ENCODE measurements at regions not wholly inside any gene's neighbourhood (a gene's known extent, or its start where the extent isn't known, plus 50 kb on each side); places are given as distances from the start of the nearest gene placed in this dataset.

DNA sequence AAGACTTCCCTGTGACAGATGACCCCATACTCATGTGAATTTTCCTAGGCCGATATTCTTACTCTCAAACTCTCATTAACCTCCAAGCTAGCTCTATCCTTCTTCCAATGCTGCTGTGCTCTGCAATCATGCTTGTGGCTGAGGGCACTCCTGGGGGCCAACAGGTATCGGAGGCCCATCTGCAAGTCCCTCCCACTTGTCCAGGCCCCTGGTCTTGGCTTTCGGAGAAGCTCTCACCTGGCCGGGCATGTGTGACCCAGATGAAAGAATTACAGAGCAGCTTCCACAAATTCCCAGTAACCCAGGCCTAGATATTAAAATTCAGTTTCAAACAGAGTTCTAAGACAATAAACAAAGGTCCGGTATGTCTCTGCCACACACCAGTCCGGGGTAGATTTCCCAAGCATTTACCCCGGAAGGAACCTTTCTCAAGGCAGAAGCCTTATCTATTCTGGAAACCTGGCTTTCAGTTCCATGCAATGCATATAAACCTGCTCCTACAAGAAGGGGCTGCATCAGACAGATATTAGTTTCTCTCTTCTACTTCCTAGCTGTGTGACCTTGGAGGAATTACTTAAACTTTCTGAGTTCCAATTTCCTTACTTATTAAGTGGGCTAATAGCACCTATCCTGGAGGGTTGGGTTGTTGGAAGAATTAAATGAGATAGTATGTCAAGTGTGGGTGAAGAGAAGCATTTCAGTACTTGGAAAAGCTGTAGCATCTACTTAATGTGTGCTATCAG lies 270.8 kb downstream of the PTTG2 start:
- DNase-seq = no peak

DNA sequence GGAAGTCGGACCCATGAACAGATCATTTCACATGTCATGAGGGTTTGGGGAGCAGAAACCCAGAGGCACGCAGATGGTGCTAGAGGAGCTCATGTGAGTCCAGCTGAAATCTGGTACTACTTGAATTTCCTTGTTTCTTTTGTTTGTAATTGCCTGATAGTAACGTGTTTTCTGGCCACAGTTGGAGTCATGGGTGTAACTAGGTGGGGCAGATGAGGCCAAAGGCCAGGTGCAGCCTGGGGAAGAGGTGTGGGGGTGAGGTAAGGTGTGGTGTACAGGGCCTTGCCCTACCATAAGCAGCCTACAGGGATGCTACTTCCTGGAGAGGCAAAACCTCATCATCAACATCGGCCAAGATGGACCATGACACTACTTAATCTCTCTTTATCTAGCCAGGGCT lies 271.4 kb downstream of the PTTG2 start:
- DNase-seq = no peak

DNA sequence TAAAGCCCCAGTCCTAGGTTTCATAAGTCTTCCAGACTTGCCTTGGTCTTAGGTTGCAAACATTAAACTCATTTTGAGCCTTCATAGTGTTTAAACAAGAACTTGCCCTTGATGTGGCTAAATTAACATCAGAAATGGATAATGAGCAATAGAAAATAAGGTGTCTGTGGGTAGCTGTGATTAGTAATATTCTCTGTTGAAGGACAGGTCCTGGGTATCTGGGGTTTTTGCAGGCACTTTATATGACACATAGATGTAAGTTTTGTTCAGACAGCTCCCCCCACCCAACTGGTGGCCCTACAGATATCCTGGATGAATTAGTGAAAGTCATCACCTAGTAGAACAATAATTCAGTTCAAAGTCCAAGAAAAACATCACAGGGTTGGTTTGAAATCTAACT lies 272.5 kb downstream of the PTTG2 start:
- no peak for DNase-seq

DNA sequence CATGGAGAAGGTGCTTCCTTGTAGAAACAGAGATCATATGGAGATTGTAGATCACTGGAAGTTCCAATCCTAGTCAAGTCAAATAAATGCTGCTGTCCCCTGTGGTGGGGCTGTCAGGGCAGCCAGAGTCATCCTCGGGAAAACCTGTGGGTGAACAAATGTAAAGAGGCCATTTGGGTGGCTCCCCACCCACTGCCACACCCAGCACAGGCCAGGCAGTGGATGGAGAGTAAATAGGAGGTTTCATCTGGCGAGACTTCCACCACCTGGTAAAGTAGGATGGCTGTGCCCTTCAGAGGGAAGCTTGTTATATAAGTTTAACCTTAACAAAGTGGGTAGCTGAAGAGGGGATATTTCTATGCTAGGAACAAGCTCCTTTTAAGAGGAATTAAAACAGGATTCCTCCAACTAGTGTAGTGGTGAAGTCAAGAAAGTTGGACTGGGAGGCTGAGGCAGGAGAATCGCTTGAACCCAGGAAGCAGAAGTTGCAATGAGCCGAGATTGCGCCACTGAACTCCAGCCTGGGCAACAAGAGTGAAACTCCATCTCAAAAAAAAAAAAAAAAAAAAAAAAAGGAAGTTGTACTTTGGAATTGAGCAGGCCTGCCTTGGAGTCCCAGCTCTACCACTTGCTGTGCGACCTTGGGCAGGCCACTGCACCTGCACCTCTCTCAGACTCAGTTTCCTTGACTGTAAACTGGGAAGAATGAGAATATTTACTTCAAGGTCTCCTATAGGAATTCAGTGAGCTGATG lies 273.7 kb downstream of the PTTG2 start:
- DNase-seq = no peak

DNA sequence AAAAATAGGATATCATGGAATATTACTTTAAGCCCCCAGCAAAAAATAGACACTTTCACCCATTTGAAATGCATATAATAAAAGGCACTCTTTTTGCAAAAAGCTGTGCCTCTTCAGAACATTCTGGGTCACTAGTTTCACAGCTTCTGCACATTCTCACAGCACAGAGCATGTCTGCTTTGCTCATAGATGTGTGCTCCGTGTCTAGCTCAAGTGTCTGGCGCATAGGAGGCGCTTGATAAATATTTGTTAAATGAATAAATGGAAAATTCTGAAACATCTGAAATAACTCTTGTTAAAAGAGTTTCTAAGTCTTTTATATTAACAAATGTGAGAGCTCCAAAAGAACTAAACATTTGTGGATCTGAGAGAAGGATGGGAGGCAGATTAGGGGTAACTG lies 275.2 kb downstream of the PTTG2 start:
- no peak for DNase-seq

DNA sequence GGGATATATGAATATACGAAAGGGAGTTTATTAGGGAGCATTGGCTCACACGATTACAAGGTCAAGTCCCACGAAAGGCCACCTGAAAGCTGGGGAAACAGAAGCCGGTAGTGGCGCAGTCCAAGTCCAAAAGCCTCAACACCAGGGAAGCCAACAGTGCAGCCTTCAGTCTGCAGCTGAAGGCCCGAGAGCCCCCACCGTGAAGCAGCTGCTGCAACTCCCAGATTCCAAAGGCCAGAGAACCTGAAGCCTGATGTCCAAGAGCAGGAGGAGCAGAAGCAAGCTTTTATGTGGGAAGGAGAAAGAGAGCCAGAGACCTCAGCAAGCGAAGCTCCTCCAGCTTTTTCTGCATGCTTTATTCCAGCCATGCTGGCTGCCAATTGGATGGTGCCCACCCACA lies 275.8 kb downstream of the PTTG2 start:
- no peak for DNase-seq

DNA sequence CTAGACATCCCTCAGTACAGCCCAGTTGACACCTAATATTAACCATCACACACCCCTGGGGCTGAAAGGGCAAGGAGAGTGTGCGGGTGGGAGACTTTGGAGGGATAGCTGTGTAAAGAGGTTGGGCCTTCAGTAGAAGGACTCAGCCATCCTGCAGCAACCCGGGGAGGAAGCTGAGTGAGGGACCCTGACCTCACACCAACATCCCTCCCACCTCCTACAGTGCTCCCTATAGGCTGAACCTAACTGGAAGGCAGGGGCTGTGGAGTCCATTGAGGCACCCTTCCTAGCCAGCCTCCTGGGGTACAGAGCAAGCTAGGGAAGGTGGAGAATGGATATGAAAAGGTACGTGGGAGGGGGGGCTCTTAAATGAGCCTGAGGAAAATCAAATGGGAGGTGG lies 276.3 kb downstream of the PTTG2 start:
- no peak for DNase-seq

DNA sequence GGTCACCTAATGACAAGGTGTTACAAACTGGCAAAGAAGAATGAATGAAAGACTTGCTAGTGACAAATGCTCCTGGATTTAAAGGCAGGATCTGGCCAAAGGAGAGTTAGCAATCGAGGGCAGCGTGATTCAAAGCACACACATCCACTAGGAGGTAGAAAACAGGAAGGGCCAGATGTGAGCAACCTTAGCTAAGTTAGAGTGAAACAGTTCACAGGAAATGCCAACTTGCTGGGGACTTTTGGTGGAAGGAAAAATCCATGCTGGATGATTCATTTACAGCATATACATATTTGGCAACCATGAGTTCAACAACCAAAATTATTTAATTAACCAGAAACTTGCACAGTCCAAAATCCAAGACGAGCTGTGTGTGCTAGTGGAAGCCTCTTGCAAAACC lies 276.9 kb downstream of the PTTG2 start:
- no peak for DNase-seq

DNA sequence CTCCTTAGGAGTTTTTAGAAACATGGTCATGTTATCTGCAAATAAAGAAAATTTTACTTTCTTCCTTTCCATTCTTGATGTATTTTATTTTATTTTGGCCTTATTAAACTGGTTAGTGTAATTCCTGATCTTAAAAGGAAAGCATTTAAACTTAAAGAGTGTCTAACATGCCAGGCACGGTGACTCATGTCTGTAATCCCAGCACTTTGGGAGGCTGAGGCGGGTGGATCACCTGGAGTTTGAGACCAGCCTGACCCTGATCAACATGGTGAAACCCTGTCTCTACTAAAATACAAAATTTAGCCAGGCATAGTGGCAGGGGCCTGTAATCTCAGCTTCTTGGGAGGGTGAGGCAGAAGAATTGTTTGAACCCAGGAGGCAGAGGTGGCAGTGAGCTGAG lies 281.3 kb downstream of the PTTG2 start:
- no peak for DNase-seq

DNA sequence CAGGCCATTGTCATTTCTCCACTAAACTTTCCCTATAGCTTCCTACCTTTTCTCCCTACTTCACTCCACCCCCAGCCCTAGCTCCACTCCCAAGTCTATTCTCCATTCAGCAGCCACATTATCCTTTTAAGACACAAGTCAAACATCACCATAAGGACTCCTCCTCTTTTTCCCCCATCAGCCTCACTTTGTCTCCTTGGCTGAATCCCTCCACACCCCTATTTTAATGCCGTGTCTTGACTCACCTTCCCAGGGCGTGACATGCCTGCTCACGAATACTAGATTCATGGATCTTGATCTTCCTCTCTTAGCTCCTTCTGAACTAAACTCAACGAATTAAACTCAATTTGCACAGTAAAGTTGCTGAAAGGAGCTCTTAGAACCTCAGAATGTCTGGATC lies 281.9 kb downstream of the PTTG2 start:
- DNase-seq = no peak

DNA sequence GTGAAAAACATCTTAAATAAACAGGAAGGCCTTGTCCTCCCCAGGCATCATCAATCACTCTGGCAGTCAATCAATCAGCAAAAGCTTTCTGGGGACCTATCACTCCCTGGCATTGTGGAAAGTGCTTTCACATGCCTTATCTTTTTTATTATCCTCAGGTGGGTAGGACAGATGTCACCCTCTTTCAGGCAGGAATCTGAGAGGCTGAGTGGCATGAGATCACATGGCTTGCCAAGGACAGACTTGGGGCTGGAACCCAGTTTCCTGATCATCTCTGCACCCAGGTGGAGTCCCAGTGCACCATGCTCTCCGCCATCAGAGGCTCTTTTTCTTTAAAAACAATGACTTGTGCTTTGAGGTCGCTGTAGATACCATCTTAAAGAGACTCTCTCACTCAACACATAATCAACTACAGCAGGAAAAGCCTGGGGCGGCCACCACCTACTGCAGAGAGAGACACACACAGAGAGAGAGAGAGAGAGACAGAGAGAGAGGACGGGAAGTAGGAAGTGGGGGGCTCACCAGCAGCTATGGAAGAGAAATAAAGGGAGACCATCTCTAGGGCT lies 282.7 kb downstream of the PTTG2 start:
- DNase-seq = peak; percentile 7

DNA sequence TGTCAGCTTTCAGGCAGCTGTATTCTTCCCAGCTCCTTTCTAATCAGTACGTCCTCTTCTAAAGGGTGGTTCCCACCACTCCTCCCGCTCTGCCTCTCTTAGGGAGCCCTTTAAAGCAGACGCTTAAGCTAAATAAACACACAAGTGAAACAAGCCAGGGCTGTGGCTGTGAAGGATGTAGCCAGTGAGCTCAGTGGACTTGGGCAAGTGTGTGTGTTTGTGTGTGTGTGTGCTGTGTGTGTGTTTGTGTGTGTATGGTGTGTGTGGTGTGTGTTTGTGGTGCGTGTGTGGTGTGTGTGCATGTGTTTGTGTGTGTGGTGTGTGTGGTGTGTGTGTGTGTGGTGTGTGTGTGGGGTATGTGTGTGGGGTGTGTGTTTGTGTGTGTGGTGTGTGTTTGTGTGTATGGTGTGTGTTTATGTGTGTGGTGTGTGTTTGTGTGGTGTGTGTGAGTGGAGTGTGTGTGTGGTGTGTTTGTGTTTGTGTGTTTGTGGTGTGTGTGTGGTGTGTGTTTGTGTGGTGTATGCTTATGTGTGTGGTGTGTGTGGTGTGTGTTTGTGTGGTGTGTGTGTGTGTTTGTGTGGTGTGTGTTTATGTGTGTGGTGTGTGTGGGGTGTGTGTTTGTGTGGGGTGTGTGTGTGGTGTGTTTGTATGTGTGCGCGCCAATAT lies 283.3 kb downstream of the PTTG2 start:
- no peak for DNase-seq

DNA sequence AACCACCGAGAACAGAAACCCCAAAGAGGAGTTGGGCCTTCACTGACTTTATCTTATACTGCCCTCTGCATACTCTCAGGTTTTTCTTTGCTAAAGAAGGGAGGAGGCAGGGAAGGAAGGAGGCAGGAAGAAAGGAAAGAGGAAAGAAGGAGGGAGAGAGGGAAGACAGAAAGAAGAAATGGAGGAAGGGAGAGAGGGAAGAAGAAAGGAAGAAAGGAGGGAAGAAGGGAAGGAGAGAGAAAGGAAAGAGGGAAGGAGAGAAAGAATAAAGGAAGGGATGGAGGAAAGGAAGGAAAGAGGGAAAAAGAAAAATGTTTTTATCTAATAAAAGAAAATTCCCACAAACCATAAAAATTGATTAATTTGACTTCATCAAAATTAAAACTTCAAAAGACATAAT lies 294.6 kb downstream of the PTTG2 start:
- no peak for DNase-seq

DNA sequence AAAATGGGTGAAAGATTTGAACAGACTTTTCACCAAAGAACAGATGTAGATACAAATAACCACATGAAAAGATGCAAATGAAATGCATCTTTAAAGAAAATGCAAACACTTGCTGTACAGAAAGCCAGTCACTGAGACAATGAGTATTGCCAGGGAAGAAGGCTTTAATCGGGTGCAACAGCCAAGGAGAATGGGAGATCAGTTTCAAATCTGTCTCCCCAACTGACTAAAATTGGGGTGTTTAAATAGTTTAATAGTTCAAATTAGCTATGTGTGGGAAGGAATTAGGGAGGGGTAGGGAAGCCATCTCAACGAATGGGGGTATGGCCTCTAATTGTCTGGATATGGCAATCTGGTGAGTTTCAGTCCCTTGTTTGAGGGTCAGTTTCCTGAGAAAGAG lies 295.4 kb downstream of the PTTG2 start:
- no peak for DNase-seq

DNA sequence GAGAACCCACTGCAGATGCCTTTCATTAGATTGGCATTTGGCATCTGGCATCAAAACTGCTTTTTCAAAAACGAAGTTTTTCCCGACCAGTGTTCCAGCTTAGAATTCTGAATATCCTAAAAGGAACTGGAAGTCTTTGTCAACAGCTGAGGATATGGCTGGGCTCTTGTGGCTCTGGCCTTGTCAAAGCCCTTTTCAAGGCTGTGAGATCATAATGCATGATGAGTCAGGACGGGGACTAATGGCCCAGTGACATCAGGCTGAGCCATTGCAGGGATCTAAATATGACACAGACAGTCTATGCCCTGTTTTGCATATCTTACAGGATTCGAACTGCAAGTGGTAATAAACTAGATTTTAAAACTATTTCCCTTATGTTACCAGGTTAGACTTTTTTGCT lies 306.4 kb downstream of the PTTG2 start:
- DNase-seq = peak; percentile 42

DNA sequence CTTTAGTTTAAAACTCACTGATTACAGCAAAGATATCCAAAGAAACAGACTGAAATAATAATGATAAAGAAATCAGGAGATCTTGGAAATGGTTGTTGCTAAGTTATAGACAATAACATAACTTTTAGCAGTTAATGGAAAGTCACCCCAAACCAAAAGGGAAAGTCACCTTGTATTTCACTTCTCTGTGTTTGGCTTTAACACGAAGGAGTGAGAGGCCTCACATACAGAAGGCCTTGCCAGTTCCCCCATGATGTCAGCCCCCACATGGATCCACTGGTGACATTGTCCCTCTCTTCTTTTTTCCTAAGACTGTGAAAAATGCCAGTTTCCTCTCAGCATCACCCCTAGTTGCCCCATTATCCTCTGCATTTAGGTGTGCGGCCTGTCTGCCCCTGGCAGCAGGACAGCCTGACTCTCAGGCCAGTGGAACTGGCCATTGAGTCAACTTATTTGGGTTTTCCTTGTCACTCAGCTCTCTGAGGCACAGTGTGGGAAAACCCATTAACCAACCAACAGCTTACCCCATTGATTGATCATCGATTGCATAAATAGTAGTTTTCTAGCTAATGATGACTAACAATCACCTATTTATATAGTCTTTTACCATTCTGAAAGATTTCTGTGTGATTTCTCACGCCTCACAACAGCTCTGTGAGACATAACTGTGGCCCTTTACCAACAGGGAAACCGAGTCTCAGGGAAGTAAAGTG lies 308.1 kb downstream of the PTTG2 start:
- DNase-seq = no peak

DNA sequence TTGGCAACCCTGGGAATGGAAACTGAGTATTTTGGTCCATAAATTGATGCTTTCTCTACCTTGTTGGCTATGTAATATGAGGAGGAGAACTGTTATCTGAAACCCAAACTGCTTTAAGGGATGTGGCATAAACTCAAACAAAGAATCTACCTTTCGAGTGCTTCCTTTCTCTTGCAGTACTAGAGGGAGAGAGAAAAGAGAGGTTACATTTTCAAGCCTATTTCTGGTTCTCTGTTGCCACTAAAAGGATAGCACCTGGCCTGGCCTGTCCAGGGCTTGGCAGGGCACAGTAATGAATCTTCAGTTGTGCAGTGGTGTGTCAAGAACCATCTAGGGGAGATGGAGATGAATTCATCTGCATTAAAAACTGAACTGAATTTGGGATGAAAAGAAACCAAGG lies 308.6 kb downstream of the PTTG2 start:
- DNase-seq = no peak

DNA sequence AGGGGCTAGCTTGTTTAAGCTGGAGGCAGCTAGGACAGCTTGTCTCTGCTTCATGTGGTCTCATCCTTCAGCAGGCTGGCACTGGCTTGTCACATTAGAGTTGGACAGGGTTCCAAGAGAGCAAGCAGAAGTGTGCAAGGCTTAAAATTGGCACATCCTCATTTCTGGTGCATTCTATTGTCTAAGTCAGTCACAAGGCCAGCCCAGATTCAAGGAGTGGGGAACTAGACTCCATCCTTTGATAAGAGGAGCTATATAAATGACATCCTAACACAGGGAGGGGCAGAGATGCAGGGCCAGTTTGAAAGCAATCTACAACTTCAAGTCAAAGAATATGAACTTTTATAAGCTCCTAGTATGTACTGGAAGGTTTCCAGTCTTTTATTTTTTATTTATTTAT lies 313.2 kb downstream of the PTTG2 start:
- no peak for DNase-seq

DNA sequence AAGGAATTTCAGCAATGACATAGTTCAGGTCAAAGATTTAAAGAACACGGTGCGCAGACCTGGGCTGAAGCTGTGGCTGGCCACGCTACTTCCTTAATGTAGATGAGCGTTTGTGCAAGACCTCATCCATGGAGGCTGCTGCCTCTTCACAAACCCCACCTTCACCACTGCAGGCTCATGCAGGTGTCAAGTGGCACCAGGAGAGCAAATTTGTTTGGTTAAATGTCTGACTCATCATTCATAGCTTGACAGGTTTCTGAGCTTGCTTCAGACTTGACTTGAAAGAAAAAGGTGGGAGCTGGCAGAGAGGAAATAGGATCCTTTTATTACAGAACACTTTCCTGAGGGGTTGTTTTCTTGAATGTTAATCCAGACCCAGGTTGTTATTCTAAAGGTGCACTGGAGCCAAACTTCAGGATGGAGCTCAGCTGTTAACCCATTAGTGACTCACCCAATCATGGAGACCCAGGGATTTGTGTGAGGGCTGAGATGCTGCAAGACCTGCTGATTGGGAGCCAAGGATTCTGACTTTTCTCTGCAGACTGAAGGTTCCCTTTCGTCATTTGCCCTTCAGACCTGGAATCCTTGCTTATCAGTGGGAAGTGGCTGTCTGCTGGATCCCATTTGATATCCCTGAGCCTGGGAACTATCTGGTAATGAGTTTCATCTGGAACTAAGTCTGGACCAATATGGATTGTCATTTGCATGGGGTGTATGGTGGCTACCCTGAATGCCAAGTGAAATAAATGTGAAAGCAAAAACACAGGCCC lies 315.3 kb downstream of the PTTG2 start:
- no peak for DNase-seq

DNA sequence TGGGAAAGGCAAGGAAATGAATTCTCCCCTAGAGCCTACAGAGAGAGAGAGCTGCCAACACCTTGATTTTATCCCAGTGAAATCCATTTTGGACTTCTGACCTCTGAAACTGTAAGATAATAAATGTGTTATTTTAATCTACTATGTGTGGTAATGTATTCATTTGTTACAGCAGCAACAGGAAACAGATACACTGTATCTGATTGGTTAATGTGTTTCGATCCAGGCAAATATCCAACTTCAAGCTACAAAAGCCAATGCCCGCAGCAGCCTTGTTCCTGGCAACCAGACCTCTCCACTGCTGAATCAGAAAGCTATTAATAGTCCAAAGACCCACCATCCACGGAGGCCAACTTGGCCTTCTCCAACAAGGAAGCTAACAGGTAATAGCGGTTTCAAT lies 318.1 kb downstream of the PTTG2 start:
- DNase-seq = no peak

DNA sequence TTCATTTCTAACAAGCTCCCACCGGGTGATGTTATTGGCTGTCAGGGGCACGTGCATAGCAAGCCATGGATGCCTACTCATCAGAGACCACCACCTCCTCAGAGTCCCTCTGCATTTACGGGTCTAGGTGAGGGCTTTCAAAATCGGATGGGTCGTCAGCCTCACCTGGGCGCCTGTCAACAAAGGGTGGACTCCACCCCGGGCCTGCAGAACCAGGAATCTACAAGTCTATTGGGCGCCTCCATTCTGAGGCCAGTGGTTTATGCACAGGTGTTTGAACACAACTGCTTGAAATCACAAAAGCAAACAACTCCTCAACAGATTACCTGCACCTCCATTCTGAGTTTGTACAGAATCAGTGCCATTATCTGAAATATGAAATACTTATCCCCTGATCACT lies 318.9 kb downstream of the PTTG2 start:
- no peak for DNase-seq

DNA sequence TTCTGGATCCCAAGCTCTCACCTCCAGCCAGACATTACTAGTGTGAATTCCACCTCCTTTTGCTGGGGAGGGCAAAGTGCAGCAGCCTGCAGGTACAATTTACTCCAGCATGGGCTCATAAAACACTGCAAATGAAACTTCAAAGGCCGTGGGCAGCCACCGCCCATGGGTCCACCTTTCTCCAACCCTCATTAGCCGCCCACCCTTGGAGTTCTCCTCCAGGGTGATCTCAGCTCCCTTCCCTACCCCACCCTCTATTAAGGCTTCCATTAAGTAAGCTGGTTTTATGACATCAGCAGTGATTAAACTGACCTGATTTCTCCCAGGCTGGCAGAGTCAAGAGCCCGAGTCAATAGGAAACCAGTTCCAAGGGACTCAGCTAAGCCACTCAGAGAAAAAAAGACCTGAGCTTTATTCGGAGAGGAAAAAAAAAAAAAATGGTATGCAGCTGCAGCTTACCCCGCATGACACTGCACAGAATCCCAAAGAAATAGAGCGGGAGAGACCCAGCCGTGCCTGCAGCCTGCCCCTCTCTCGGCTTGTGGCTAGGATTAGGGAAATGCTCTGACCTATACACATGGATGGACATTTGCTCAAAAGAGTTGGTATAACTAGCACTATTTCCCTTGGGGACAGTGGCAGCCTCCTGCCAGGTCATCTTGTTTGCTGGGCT lies 319.6 kb downstream of the PTTG2 start:
- DNase-seq = no peak
